Right lobe of liver (tissue), 6 donors: ENCODE measurements at regions not wholly inside any gene's neighbourhood (a gene's known extent, or its start where the extent isn't known, plus 50 kb on each side); places are given as distances from the start of the nearest gene placed in this dataset.

ENCODE experiments used
- ATAC-seq, 4 donors: fragments of 200-7000 bp; cut with Tn5 transposase; one replicate each; pipeline ENCODE4 v1.9.1; 2020; ENCODE audit warnings: mild to moderate bottlenecking in 4 of 4, moderate library complexity in 4 of 4
- DNase-seq, 3 donors: peaks; one replicate each; pipeline ENCODE4 v3.0.0-alpha.2; 2020
- H3K27ac ChIP-seq, 3 donors: fragments of 200-600 bp; one replicate each; pipeline ENCODE4 v1.8.0; 2022
- H3K27me3 ChIP-seq, 2 donors: fragments of 200-600 bp; one replicate each; pipeline ENCODE4 v1.8.0; 2022
- H3K36me3 ChIP-seq, 4 donors: fragments of 200-600 bp; sonication (generic) in 1 of 4; one replicate each; pipeline versions ENCODE4 v1.5.1 to v1.8.0; 2017 to 2022; ENCODE audit warnings: control low read depth in 1 of 4
- H3K4me1 ChIP-seq, 4 donors: fragments of 200-600 bp; sonication (generic) in 1 of 4; one replicate each; pipeline versions ENCODE4 v1.5.1 to v1.8.0; 2017 to 2022; ENCODE audit warnings: control low read depth in 1 of 4
- H3K4me3 ChIP-seq, 3 donors: fragments of 200-600 bp; one replicate each; pipeline ENCODE4 v1.8.0; 2022
- H3K9me3 ChIP-seq, 4 donors: fragments of 200-600 bp; sonication (generic) in 1 of 4; one replicate each; pipeline versions ENCODE4 v1.5.1 to v1.8.0; 2017 to 2022; ENCODE audit warnings: control low read depth in 1 of 4
- POLR2A ChIP-seq: fragments of 450-650 bp; IDR thresholded peaks from one replicate; pipeline ENCODE4 v1.6.1; 2017; ENCODE audit warnings: antibody characterized with exemption, mild to moderate bottlenecking
- WGBS: methylation state at CpG from one replicate; pipeline ENCODE4 v1.1.6; 2018; ENCODE audit warnings: low coverage, low lambda C conversion rate; ENCODE audit not compliant: insufficient coverage; ENCODE audit errors: missing lambda C conversion rate; 5-methylcytosine and 5-hydroxymethylcytosine counted together
- intact Hi-C, 2 donors: fragments of 100-400 bp; cut with DNase I; formaldehyde crosslinking; loops; one replicate each; pipeline versions ENCODE4 v1.11.2 to v1.14.1; 2022
- TF ChIP-seq, protein P1 (sequence below), 4 donors: fragments of 200-600 bp in 3 of 4; fragments of 450-650 bp in 1 of 4; IDR thresholded peaks; one replicate each; pipeline versions ENCODE4 v1.5.1 to v1.8.0; 2016 to 2022; ENCODE audit warnings: antibody characterized with exemption in 4 of 4, mild to moderate bottlenecking in 2 of 4
- donor health status: DM: no; HTN: yes; CAD: no.
- donor health status: DM: no; HTN: no; CAD: no.
- donor health status: DM: no; HTN: no; CAD: no.
- donor health status: DM: no; HTN: yes; CAD: no.
- donor health status: DM: no; HTN: yes; CAD: no.

DNA sequence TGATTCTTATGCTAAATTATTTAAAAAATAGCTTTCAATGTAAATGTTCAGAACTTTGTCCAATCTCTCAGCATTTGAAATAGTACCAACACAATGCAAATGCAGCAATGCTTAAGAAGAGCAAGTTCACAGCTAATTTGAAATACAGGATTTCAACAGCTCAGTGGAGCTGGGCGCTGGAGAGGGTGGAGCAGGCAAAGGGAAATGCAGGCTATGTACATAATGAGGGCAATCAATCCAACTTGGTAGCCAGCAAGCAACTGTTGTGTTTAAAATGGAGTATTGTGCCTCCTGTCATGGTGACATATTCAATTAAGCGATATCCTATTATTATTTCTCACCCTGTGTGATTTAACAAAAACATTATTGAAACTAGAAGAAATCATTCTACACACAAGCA, 568.8 kb downstream of the PSAT1 start:
- Histone ChIP-seq H3K9me3 (no peaks in the 10 kb centered on the region), H3K27ac (no peak overlapping the region), H3K36me3 (no peaks in the 10 kb centered on the region), H3K27me3 (no peaks in the 10 kb centered on the region), H3K4me1 (no peaks in the 10 kb centered on the region), H3K4me3 (no peak overlapping the region)
- intact Hi-C loops = no loop called here
- ATAC-seq (no peak), DNase-seq (no peak)
- 69% methylated on average over 2 of the region's 2 CpGs for WGBS
- no peak for TF ChIP-seq POLR2A
- TF ChIP-seq, protein P1, sequence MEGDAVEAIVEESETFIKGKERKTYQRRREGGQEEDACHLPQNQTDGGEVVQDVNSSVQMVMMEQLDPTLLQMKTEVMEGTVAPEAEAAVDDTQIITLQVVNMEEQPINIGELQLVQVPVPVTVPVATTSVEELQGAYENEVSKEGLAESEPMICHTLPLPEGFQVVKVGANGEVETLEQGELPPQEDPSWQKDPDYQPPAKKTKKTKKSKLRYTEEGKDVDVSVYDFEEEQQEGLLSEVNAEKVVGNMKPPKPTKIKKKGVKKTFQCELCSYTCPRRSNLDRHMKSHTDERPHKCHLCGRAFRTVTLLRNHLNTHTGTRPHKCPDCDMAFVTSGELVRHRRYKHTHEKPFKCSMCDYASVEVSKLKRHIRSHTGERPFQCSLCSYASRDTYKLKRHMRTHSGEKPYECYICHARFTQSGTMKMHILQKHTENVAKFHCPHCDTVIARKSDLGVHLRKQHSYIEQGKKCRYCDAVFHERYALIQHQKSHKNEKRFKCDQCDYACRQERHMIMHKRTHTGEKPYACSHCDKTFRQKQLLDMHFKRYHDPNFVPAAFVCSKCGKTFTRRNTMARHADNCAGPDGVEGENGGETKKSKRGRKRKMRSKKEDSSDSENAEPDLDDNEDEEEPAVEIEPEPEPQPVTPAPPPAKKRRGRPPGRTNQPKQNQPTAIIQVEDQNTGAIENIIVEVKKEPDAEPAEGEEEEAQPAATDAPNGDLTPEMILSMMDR (IDR thresholded peaks at IDR 0.05) = no peak

DNA sequence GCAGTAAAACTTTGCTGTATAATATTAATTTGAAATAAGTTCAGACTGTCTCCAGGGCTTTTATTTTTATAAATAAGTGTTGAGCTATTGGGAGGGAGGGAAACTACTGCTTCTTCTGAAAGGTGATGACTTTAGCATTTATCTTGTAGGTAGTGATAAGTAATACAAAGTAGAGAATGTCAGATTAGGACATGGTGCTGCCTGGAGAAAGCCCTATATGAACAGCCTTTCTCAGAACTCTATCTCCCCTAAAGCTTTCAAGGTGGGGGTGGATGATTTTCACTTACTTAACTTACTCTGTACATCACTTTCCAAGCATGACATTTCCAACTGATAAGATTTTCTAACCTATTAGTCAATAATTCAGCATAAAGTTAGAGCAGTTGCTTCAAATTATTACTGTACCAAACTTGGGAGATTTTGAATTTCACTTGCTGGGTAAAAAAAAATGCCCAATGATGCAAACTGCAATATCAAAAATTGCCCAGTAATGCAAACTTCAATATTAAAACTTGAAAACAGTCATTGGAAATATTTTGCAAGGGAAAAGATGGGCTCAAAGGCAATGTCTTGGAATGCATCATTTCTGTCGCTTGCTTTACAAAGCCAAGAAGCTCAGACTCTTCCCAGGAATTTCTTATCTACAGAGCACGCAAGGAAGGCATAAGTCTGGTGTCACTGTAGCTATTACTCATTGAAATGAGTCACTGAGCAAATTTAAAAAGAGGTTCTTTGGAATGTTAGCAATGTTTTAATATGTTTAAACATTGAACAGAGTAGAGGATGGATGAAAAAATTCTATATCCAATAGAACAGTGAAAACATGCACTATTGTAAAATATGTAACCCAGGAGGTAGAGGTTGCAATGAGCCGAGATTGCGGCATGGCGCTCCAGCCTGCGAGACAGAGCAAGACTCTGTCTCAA, 569.5 kb downstream of the PSAT1 start:
- TF ChIP-seq, protein P1 (IDR thresholded peaks at IDR 0.05) = no peak
- TF ChIP-seq POLR2A = no peak
- H3K36me3 ChIP-seq = no peaks in the 10 kb centered on the region
- H3K9me3 ChIP-seq = no peaks in the 10 kb centered on the region
- H3K27ac ChIP-seq = no peak overlapping the region
- no peak for DNase-seq
- intact Hi-C loops = no loop called here
- no peak for ATAC-seq
- no peaks in the 10 kb centered on the region for H3K4me1 ChIP-seq
- 57% methylated on average over 5 of the region's 6 CpGs for WGBS
- no peaks in the 10 kb centered on the region for H3K27me3 ChIP-seq
- no peak overlapping the region for H3K4me3 ChIP-seq

DNA sequence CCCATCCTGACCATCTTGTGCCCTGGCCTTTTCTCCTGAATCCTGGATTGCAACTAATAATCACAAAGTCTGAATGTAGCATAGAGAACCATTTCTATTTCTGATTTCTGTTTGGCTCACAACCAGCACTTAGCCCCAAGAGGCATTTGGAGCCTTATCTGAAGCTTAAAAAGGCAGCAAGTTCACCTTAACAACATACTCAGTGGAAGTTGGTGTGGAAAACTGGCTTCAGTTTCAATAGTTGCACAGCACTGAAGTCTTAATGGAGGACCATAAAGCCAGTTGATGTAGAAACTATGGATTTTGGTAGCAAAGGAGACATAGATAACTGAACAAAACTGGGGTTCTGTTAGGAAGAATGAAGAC, 574.1 kb downstream of the PSAT1 start:
- no peaks in the 10 kb centered on the region for H3K36me3 ChIP-seq
- no peaks in the 10 kb centered on the region for H3K27me3 ChIP-seq
- no peak overlapping the region for H3K27ac ChIP-seq
- TF ChIP-seq, protein P1 (IDR thresholded peaks at IDR 0.05) = no peak
- no peak for TF ChIP-seq POLR2A
- ATAC-seq (no peak), DNase-seq (no peak)
- H3K4me3 ChIP-seq = no peak overlapping the region
- intact Hi-C loops = no loop called here
- H3K4me1 ChIP-seq = no peaks in the 10 kb centered on the region
- no peaks in the 10 kb centered on the region for H3K9me3 ChIP-seq

DNA sequence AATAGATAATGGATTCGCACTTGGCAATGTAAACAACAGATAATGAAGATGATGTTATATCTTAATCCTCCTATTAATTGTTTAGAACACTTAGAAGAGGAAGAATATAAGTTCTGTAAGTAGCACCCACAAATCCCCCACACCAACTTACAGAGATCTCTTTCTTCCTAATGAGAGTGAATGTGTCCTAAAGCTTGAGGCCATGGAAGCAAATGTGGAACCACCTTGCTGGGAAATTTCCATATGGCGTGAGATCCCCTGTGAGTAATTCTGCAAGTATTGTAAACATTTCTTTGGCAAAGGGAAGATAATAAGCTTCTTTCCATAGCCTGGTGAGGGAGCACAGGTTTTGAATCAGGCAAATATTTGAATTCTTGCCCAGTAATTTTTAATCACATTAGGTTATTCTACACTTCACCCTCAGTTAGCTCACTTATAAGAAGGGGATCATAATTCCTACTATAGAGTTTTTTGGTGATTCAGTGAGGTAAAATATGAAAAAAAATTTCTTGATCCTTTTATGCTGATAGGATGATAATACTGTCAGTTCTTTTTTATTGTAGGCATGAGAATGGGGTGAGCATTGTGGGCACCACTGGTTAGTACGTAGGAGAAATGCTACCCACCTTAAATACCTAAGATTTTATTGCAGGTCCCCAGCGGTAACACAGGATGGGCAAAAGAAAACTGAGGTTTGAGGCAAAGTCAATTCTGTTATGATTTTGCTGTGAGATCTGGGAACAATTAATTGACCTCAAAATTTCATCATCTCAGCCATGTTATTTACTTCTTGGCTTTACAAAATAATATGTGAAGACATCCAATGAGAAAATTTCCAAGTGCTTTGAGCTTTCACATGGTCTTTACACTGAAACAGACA, 574.8 kb downstream of the PSAT1 start:
- no peaks in the 10 kb centered on the region for H3K27me3 ChIP-seq
- no peak overlapping the region for H3K27ac ChIP-seq
- H3K4me1 ChIP-seq = no peaks in the 10 kb centered on the region
- H3K9me3 ChIP-seq = no peaks in the 10 kb centered on the region
- intact Hi-C loops = no loop called here
- WGBS = 61% methylated on average over 4 of the region's 4 CpGs
- ATAC-seq = no peak
- TF ChIP-seq, protein P1 (IDR thresholded peaks at IDR 0.05) = no peak
- TF ChIP-seq POLR2A = no peak
- H3K36me3 ChIP-seq = no peaks in the 10 kb centered on the region
- no peak for DNase-seq
- H3K4me3 ChIP-seq = no peak overlapping the region
